Sciatic nerve (tissue), 2 donors: ENCODE measurements at regions not wholly inside any gene's neighbourhood (a gene's known extent, or its start where the extent isn't known, plus 50 kb on each side); places are given as distances from the start of the nearest gene placed in this dataset.

ENCODE experiments used
- ATAC-seq: fragments of 200-7000 bp; cut with Tn5 transposase; one replicate; pipeline ENCODE4 v1.9.1; 2020; ENCODE audit warnings: mild to moderate bottlenecking, moderate library complexity
- DNase-seq: peaks from one replicate; pipeline ENCODE4 v3.0.0-alpha.2; 2020; ENCODE audit warnings: low spot score
- intact Hi-C: fragments of 100-400 bp; cut with DNase I; formaldehyde crosslinking; loops from one replicate; pipeline ENCODE4 v1.14.2; 2022
- donor health status: DM: no; HTN: no; CAD: no.
- donor health status: DM: no; HTN: no; CAD: no.

DNA sequence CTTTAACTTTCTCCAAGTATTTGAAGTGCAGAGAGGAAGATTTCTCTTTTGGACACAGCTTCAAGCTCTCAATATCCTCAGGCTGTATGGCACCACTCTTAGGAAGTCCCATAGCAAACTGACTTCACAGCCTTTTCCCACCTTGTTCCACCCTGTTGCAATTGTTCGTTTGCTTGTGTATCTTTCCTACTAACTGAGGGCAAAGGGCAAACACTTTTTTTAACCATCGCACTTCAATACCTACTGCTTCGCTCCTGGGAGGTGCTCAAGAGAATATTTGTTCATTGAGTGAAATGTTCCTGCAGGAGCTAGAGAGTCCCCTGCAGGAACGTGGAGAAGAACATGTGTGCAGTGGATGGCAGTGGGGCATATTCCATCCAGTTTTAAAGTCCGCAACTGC, 638.6 kb downstream of the BCOR start:
- ATAC-seq (no peak), DNase-seq (no peak)
- intact Hi-C loops = no loop called here

DNA sequence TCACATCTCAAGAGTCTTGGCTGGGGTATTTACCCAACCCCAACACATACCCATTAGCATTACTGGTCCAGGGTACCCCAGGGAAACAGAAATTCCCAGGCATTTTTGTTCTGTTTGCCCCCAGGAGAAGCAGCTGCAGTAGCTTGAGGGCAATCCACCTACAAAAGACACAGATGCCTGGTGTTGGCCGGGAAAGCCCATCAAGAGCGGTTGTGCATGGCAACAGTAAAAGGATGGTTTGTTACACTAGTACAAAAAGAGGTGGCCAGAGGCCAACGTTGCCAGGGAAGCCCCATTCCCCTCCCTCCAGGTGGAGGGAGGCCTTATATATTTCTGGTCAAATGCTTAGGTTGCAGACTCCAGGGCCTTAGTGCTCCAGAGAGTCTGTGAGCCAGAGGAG, 637.8 kb downstream of the BCOR start:
- intact Hi-C loops = no loop called here
- ATAC-seq (no peak), DNase-seq (no peak)

DNA sequence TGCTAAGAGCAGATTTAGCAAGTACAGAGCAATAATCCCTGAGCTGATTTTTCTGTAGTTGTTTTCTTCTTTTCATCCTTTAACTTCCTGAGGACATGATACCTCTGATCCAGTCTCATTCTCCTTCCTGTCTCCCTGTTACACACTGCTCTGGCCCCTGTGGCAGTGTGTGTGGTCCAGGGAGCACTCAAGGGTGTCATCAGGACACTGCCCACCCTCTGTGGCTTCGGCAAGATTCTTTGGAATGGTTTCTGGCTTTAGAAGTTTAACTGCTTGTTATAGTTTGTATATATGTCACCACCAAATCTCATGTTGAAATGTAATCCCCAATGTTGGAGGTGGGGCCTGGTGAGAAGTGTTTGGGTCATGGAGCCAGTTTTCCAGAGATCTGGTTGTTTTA, 637.3 kb downstream of the BCOR start:
- ATAC-seq (no peak), DNase-seq (no peak)
- intact Hi-C loops = no loop called here

DNA sequence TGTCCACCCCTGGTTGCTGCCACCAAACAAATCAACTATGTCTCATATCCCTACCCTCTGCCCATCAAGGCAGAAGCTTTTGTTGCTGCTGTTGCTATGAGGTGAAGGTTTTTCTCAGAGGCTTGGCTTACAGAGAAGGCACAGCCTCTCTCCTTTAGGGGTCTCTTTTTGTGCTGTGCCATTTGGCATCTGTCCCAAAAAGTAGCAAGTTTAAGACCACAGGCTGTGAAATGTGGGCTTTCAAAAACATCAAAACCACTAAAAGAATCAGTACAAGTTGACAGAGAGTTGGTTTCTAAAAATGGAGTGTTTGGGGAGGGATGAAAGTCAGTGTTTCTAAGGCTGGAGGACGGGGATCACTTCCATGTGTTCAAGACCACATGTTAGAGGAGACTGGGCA, 634.9 kb downstream of the BCOR start:
- intact Hi-C loops = no loop called here
- DNase-seq (no peak), ATAC-seq (no peak)

DNA sequence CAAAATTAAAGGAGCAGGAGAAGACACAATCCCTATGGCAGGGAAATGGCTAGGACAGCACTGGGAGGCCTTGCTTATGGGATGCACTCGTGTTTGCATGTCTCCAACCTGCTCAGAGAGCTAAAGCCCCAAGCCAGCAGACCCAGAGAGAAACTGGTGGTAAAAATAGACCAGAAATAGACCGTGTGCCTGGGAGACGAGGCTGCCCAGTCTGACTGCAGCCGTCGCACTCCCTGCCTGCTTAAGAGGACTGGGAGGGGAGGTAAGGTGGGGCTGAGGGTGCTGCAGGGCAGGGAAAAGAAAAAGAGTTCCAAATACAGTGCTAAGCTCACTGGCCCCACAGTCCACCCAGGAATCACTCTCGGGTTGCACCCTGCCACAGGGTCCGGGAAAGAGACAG, 633.5 kb downstream of the BCOR start:
- intact Hi-C loops = no loop called here

DNA sequence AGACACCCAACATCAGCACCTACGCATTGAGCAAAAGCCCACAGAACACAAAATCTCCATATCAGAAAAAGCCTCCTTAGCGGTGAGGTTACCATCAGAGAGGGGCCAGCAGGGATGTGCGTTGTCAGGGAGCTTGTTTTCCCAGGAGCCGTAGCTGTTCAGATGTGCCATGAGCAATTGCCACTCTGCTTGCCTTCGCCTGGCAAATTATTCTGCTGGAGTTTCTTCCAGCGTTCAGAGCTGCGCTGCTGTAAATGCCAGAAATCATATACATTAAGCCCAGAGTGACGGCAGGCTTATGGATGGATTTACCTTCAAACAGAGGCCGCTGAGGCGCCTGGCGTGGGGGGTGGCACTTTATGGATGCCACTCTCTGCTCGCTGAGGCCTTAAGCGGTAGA, 632.3 kb downstream of the BCOR start:
- intact Hi-C loops = no loop called here
- ATAC-seq (no peak), DNase-seq (no peak)

More for the DNA sequence above, 633.5 kb downstream of the BCOR start:
- no peak for ATAC-seq
- no peak for DNase-seq

DNA sequence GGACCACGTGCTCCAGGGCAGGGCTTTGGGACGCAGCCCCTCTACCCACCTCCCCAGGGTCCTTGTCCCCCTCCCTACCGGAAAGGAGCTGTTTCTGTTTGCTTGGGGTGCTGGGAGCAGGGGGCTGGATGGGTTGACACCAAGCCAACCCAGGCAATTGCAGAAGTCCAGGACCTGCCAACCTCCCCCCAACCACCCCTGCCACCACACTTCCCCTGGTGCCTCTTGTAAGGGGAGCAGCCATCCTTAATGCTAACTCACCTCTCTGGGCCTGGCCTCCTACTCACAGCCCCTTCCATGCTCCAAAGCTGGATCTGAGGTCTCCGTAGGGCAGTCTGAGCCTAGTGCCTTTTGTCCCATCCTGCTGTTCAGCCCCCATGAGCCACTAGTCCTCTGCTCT, 631.9 kb downstream of the BCOR start:
- ATAC-seq (no peak), DNase-seq (no peak)
- intact Hi-C loops = no loop called here

DNA sequence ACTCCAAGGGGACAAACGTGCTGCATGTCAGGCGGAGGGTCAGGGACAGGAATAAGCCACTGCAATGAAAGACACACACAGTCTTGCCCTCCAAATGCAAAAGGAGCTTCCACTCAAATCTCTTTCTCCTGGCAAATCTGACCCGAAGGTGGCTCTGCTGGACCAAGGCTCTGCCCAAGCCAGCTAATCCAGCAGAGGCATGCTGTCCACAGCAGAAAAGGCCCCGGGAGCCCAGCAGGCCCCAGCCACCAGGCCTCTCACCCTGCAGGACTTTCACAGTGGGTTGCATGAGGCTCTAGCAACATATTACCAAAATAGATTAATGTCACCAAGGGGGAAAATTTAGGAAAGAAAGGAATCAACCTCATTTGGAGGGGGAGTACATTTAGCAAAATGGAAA, 628.6 kb downstream of the BCOR start:
- ATAC-seq (no peak), DNase-seq (no peak)
- intact Hi-C loops = no loop called here

DNA sequence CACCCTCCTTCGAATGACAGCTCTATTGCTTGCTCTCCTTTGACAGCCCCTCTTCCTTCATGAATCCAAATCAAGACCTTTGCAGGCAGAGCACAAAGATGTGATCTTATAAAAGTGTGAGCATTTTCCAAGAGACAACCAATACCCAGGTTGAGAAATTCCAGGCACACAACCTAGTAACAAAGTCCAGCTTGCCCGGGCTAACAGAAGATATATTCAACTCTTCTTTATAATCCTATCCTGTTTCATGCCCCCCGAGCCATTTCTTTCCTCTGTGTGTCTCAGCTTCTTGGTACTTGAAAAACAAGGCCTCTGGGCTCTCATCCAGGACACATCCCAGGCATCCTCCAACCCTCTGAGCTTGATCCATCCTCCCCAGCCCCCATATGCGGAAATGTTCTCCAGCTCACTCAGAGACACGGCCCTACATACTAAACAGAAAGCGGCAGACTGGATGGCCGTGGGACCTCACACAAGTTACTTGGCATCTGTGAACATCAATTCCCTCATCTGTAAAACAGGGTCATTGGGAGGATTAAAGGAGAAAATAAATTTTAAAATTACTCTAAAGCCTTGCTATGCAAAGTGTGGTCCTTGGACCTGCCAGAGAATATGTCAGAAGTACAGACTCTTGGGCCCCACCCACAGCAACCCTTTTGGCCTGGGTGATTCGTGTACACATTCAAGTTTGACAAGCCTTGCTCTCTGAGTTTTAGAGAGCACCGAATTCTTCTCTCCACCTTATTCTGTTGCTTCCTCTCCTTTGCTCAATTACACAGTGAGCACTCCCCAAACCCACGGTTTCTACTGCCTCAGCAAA, 627.0 kb downstream of the BCOR start:
- DNase-seq = no peak
- ATAC-seq = peak; percentile 68
- intact Hi-C loops = loop anchor here (5.0 kb wide), 1 partner anchor 212 kb away; no protein-coding TSS in a partner anchor

DNA sequence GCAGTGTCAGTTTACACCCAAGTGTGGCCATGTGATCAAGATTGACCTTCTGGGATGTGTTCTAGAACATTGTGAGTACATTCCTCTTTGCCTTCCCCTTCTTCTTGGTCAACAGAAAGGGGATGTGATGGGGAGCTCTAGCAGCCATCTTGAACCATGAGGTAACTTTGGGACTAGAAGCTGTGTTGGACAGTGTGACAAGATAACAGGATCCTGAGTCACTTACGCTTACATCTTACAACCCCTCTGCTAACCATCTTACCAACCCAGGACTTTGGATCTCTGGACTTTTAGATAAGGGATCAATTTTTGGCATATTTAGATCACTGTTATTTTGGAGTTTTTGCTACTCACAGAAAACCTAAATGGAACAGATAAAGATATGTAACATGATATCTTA, 625.6 kb downstream of the BCOR start:
- ATAC-seq (no peak), DNase-seq (no peak)
- intact Hi-C loops = loop anchor here (5.0 kb wide), 1 partner anchor 210 kb away; no protein-coding TSS in a partner anchor

DNA sequence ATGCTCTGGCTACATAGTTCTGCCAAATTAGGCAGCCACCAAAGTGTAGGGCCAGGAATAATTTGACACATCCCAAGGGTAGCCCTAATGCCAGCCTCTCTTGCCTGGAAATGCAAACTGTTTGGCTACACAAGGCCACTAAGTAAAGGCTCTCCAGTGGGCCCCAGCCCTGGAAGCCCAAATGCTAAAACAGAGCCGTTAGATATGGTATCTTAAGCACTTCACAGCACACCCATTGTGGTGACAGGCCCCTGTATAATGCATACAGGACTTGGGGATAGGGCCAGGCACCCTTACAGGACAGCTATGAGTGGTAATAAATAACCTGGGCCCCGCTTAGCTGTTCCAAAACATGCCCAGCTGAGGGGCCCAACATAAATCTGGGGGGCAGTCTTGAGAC, 623.9 kb downstream of the BCOR start:
- intact Hi-C loops = loop anchor here (5.0 kb wide), 1 partner anchor 208 kb away; no protein-coding TSS in a partner anchor
- no peak for DNase-seq
- no peak for ATAC-seq

DNA sequence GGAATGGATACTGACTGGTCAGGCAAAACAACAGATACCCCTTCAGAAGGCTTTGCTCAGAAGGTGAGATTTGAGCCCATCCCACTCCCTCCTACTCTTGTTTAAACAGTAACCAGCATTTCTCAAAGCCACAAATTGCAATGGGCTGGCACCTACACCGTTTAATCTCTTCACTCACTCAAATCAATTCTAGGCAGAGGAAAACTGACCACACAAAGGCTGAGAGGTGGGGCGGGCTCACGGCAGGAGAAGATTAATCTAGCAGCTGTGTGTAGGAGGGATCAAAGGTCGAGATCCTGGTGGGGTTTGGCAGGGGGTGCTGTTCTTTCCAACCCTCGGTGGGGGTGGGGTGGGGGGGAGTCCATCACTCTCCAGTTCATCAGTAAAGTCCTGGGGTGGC, 622.4 kb downstream of the BCOR start:
- DNase-seq (no peak), ATAC-seq (no peak)
- intact Hi-C loops = no loop called here

DNA sequence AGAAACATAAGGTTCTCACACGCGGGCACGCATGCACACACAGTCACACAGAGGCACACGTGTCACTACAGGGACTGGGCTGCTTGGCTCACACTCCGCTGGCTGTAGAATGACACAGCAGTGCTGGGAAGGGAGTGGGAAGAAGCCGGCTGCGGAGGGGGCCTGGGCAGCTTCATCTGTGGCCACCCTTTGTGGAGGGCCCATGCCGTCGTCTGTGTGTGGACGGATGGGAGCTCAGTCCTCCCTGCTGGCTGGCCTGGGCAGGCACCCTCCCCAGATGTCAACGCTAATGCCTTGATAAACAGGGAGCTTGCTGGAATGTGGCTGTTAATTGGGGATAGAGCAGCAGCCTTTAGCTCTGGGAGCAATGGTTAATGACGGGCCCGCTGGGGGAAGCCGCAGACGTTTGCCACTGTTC, 621.1 kb downstream of the BCOR start:
- peak; percentile 78 for ATAC-seq
- no peak for DNase-seq
- intact Hi-C loops = no loop called here

DNA sequence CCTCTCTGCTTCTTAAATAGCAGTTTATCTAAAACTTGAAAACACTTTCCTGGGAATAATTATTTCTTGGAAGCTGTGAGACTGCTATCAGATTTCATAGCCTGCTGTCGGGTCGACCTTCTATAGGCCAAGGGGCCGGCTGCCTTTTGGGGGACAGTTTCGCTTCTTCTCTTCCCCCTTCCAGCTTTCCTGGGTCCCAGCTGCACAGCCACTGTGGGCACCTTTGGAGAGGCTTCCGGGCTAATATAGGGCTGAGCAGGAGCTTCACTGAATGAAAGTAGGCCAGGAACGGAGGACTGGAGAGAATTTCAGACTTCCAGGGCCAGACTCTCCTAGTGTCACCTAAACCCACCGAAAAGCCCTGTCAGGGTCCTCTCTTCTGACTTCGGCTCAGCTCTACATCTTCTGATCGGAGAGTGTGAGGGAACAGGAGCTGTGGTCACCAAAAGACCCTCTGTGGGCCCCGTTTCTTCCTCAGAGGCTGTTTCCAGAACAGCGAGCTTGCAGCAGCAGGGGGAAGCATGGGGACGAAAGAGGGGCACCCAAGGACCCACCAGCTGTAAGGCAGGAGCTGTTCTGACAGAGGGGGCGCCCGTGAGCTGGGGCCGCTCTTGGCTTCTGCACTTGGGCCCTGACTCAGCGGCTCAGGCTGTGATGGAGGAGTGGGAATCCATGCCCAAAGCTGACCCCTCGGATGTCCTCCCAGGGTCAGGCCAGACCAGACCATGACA, 620.6 kb downstream of the BCOR start:
- no peak for ATAC-seq
- intact Hi-C loops = no loop called here
- no peak for DNase-seq

DNA sequence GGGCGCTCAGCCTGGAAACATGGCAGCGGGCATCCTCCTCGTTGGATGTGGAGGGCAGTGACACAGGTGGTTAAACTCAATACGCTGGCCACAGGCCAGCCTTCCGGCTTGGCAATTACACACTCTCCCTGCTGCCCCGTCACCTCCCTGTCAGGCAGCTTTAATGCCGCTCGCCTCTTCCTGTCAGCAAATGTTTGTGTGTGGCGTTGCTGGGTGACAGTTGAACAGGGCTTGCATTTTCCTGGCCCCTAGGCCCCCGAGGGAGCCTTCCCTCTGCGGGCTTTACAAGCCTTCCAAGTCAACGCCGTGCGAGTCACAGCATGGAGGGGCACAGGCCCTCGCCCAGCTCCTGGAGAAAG, 620.0 kb downstream of the BCOR start:
- intact Hi-C loops = no loop called here
- ATAC-seq = peak; percentile 29

DNA sequence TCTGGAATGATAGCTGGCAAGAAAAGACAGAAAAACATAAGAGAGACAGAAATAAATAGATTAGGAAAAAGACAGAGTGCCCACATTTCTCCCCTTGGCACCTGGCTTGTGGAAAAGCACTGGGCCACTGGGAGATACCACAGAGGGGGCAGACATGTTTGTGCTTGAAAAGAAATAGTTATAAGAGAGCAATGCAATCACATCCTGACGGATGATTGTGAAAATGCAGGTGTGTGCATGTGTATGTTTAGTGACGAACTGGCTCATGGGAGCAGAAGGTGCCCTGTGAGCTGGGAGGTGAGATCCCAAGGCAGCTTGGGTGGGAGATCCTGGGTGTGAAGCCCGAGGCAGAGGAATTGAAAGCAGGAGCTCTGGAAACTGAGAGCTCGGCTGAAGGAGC, 617.9 kb downstream of the BCOR start:
- ATAC-seq = no peak
- DNase-seq = no peak
- intact Hi-C loops = no loop called here

More for the DNA sequence above, 620.0 kb downstream of the BCOR start:
- no peak for DNase-seq

DNA sequence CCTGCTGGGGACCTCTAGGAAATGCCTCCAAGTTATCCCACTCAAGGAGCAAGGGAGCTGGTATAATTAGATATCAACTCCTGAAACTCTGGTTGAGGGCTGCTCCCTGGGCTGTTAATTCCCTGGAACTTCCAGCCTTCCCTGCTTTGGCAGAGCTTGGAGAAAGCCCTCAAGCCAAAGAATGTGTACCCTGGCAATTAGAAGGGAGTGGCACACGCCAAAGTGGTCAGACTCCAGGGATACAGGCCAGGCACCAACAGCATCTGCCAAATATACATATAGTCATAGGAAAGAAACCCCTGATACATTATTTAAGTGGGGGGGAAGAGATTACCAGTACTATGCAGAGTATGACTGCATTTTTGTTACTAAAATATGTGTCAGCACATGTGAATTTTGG, 616.8 kb downstream of the BCOR start:
- DNase-seq = no peak
- ATAC-seq = no peak
- intact Hi-C loops = no loop called here

DNA sequence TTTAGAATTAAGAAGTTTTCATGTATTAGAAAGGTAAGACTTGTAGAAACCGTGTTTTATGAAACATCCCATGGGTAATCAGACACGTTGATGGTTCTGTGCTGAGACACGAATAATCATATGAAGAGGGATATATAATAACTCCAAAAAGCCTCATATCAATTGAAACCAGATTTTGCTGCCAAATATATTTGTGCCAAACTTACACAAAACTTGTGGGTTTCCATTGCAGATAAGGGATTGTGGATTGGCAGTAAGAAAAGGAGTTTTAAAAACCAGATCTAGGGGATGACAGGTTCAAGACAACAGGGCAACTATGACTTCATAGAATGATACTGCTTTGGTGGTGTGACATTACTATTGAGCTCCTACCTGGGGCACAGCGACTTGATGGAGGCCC, 616.1 kb downstream of the BCOR start:
- intact Hi-C loops = no loop called here
- ATAC-seq (no peak), DNase-seq (no peak)

DNA sequence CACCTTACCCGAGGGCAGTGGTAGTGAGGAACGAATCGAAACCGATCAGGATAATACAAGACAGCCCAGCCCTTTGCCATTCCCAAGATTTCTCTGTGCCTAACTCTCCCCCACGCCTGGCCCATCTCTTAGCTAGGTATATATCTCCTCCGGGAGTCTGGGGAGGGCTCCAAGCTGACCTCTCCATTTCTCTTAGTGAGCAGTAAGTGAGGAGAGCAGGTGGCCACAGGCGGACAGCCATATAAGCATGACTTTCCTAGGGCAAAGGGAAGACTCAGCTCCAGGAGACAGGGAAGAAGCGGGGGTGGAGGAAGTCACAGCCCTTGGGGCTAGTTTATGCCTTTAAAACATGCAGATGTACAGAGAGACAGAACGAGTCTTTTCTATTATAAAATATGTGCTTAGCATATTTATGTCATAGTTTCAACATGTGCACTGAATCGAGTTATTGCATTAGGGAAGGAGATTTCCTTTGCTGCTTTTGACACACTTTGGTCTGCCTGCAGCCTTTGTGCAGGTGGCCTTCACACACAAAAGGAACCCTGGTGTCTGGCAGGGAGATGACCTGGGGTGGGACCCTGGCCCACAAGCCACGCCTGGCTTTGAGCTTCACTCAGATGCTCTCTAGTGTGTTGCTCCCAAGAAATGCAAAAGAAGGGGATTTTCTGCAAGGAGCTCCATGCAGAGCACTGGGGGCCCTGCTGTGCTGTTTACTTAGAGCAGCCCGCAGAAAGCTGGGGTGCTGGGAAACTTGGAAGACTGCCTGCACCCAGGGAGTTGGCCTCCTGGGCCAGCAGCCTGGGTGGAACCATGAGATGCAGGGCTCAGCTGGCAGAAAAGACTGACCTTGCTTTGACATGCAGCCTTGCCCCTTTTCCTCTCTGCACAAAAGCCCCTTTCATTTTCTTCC, 613.3 kb downstream of the BCOR start:
- ATAC-seq = peak; percentile 24
- DNase-seq = no peak
- intact Hi-C loops = no loop called here
